Progenitor cell of endocrine pancreas (in vitro differentiated cells): ENCODE measurements at regions not wholly inside any gene's neighbourhood (a gene's known extent, or its start where the extent isn't known, plus 50 kb on each side); places are given as distances from the start of the nearest gene placed in this dataset.

Experiments used
- DNase-seq: peaks from one replicate; pipeline ENCODE4 v3.0.0; 2021; ENCODE audit warnings: low spot score; ENCODE audit not compliant: unreplicated experiment
- H3K27ac Mint-ChIP-seq: 2 replicates; pipeline ENCODE4 v1.8.0; 2021; ENCODE audit warnings: mild to moderate bottlenecking, moderate library complexity, mixed read lengths
- H3K27me3 Mint-ChIP-seq: 2 replicates; pipeline ENCODE4 v1.8.0; 2021; ENCODE audit warnings: mixed read lengths
- H3K36me3 Mint-ChIP-seq: 2 replicates; pipeline ENCODE4 v1.8.0; 2022; ENCODE audit warnings: mixed read lengths; ENCODE audit not compliant: insufficient read depth
- H3K4me1 Mint-ChIP-seq: 2 replicates; pipeline ENCODE4 v1.8.0; 2021; ENCODE audit warnings: low read depth, mixed read lengths
- H3K4me3 Mint-ChIP-seq: 2 replicates; pipeline ENCODE4 v1.8.0; 2021; ENCODE audit warnings: low read depth, mild to moderate bottlenecking, moderate library complexity, mixed read lengths
- H3K9me3 Mint-ChIP-seq: 2 replicates; pipeline ENCODE4 v1.8.0; 2021; ENCODE audit warnings: low read depth, mixed read lengths
- TF ChIP-seq, protein P1 (sequence below): fragments of 200-600 bp; sonication (generic); IDR thresholded peaks from one replicate; pipeline ENCODE4 v1.5.0; 2021; ENCODE audit warnings: antibody characterized with exemption, mild to moderate bottlenecking; ENCODE audit not compliant: unreplicated experiment

DNA sequence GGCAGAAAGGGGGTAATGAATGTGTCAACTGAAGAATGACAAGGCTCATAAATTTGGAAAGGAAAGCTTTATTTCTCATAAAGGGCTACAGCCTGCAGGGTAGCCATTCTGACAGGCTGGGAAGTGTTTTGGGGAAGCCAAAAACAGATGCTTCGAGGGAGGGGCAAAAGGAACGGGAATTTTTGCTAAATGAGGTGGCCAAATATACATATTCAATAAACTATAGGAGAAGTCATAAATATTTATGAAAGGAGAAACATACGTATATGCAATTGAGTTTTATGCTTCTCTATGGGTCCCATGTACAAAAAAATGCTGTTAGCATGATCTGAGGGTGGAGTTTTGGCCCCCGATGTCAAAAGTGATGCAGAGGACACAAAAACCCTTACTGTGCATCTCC, 180.7 kb downstream of the FNDC1 start:
- no peak overlapping the region for H3K27ac Mint-ChIP-seq
- peaks cover 5% of the 10 kb centered on the region for H3K4me1 Mint-ChIP-seq
- no peaks in the 10 kb centered on the region for H3K36me3 Mint-ChIP-seq
- no peaks in the 10 kb centered on the region for H3K9me3 Mint-ChIP-seq
- TF ChIP-seq, protein P1, sequence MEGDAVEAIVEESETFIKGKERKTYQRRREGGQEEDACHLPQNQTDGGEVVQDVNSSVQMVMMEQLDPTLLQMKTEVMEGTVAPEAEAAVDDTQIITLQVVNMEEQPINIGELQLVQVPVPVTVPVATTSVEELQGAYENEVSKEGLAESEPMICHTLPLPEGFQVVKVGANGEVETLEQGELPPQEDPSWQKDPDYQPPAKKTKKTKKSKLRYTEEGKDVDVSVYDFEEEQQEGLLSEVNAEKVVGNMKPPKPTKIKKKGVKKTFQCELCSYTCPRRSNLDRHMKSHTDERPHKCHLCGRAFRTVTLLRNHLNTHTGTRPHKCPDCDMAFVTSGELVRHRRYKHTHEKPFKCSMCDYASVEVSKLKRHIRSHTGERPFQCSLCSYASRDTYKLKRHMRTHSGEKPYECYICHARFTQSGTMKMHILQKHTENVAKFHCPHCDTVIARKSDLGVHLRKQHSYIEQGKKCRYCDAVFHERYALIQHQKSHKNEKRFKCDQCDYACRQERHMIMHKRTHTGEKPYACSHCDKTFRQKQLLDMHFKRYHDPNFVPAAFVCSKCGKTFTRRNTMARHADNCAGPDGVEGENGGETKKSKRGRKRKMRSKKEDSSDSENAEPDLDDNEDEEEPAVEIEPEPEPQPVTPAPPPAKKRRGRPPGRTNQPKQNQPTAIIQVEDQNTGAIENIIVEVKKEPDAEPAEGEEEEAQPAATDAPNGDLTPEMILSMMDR: no peak
- no peak overlapping the region for H3K4me3 Mint-ChIP-seq
- H3K27me3 Mint-ChIP-seq: peaks cover 31% of the 10 kb centered on the region
- DNase-seq: no peak

DNA sequence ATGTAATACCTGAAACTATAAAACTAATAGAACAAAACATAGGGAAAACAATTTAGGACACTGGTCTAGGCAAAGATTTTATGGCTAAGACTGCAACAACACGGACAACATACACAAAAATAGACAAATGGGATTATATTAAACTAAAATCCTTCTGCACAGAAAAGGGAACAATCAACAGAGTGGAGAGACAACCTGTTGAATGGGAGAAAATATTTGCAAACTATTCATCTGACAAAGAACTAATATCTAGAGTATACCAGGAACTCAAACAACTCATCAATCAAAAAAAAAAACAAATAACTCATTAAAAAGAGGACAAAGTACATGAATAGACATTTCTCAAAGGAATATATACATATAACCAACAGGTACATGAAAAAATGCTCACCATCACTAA, 174.5 kb downstream of the FNDC1 start:
- no peaks in the 10 kb centered on the region for H3K4me1 Mint-ChIP-seq
- H3K27me3 Mint-ChIP-seq: peaks cover 58% of the 10 kb centered on the region
- TF ChIP-seq, protein P1: no peak
- DNase-seq: no peak
- no peak overlapping the region for H3K4me3 Mint-ChIP-seq
- H3K9me3 Mint-ChIP-seq: peaks cover 11% of the 10 kb centered on the region
- H3K36me3 Mint-ChIP-seq: no peaks in the 10 kb centered on the region
- H3K27ac Mint-ChIP-seq: no peak overlapping the region

DNA sequence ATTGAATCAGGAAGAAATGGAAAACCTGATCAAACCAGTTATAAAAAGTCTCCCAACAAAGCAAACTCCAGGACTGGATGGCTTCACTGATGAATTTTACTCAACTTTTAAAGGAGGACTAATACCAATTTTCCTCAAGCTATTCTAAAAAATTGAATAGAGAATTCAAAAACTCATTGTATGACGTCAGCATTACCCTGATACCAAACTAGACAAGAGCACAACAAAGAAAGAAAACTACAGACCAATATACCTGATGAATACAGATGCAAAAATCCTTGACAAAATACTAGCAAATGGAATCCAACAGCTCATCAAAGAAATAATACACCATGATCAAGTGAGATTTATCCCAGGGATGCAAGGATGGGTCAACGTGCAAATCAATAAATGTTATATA, 172.9 kb downstream of the FNDC1 start:
- Mint-ChIP-seq H3K36me3 (no peaks in the 10 kb centered on the region), H3K9me3 (peaks cover 13% of the 10 kb centered on the region), H3K27me3 (peaks cover 47% of the 10 kb centered on the region), H3K27ac (no peak overlapping the region), H3K4me1 (no peaks in the 10 kb centered on the region), H3K4me3 (no peak overlapping the region)
- DNase-seq: no peak
- TF ChIP-seq, protein P1: no peak

DNA sequence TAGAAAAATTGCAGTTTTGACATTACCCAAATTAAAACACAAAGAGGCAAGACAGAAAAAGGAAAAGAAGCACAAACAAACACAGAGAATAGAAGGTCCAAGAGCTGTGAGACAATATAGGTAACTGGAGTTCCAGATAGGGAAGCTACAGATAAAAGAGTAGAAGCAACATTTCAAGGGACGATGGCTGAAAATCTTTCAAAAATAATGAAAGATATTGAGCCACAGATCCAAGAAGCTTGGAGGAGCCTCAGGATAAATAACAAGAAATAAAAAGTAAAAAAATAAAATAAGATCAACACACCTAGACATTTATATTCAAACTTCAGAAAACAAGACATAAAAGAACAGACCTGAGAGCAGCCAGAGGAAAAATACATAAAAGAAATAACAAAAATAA, 164.9 kb downstream of the FNDC1 start:
- H3K4me1 Mint-ChIP-seq: no peaks in the 10 kb centered on the region
- H3K36me3 Mint-ChIP-seq: peaks cover 1% of the 10 kb centered on the region
- no peak overlapping the region for H3K4me3 Mint-ChIP-seq
- H3K27ac Mint-ChIP-seq: no peak overlapping the region
- TF ChIP-seq, protein P1: no peak
- H3K27me3 Mint-ChIP-seq: peaks cover 4% of the 10 kb centered on the region
- H3K9me3 Mint-ChIP-seq: peaks cover 22% of the 10 kb centered on the region
- no peak for DNase-seq

DNA sequence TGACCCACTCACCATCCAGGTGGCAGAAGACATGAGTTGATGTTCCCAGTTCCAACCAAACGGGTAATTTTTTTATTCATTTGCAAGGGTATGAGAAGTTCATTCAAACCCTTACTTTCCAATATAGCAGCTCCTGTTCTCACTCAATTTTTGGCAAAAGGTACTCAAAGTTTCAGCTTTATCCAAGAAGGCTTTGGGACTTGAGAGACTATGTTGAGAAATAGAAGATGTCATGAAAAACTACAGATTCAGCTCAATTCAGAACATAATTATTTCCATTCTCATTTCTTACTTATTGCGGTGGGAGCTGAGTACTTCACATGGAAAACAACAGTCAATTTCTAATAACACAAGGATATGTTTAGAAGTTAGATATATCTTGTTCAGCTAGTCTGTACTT, 162.3 kb downstream of the FNDC1 start:
- Mint-ChIP-seq H3K9me3 (peaks cover 18% of the 10 kb centered on the region), H3K36me3 (peaks cover 1% of the 10 kb centered on the region), H3K27me3 (peaks cover 14% of the 10 kb centered on the region), H3K4me3 (no peak overlapping the region), H3K27ac (no peak overlapping the region), H3K4me1 (no peaks in the 10 kb centered on the region)
- TF ChIP-seq, protein P1: no peak
- DNase-seq: no peak
